ENCODE measurements at regions not wholly inside any gene's neighbourhood (a gene's known extent, or its start where the extent isn't known, plus 50 kb on each side); places are given as distances from the start of the nearest gene placed in this dataset.

DNA sequence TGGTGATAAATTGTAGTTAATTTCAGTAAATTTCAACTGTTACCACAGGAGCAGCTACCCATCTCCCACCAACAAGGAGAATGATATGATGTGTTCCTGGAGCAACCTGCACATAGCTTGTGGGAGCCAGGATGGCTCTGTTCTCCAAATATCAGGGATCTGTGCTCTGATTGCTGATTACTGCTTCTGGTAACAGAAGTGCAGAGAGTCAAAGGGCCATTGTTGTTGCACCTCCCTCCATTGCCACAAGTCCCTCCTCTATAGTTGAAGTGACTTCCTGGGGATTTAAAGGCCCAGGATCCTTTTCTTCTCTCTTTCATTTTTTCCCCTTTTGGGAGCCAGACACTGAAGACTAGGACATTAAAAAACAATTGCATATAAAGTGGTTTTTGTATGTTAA is 51.6 kb upstream of the HPDL start:
- TF ChIP-seq MTA2 (IDR thresholded peaks at IDR 0.05; ENCODE audit: low read depth) (no peak), MXI1 (IDR thresholded peaks at IDR 0.05; ENCODE audit: low read depth, low read length) (no peak), ZZZ3 (IDR thresholded peaks at IDR 0.05; ENCODE audit: control insufficient read depth, insufficient read length, low read depth) (no peak), EP300 (IDR thresholded peaks at IDR 0.05; ENCODE audit: borderline replicate concordance in 1 of 2, control insufficient read depth in 1 of 2, low read depth in 2 of 2, low read length in 2 of 2) (no peak), GABPA (IDR thresholded peaks at IDR 0.05; ENCODE audit: low read depth) (no peak), CREB1 (IDR thresholded peaks at IDR 0.05; ENCODE audit: low read depth) (no peak), TCF7 (IDR thresholded peaks at IDR 0.05; ENCODE audit: borderline replicate concordance) (no peak)
- TF ChIP-seq, protein P1, sequence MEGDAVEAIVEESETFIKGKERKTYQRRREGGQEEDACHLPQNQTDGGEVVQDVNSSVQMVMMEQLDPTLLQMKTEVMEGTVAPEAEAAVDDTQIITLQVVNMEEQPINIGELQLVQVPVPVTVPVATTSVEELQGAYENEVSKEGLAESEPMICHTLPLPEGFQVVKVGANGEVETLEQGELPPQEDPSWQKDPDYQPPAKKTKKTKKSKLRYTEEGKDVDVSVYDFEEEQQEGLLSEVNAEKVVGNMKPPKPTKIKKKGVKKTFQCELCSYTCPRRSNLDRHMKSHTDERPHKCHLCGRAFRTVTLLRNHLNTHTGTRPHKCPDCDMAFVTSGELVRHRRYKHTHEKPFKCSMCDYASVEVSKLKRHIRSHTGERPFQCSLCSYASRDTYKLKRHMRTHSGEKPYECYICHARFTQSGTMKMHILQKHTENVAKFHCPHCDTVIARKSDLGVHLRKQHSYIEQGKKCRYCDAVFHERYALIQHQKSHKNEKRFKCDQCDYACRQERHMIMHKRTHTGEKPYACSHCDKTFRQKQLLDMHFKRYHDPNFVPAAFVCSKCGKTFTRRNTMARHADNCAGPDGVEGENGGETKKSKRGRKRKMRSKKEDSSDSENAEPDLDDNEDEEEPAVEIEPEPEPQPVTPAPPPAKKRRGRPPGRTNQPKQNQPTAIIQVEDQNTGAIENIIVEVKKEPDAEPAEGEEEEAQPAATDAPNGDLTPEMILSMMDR (IDR thresholded peaks at IDR 0.05 in 2 of 3, conservative IDR thresholded peaks at IDR 0.05 in 1 of 3; ENCODE audit: control insufficient read depth in 2 of 3, extremely low read depth in 1 of 3, insufficient read depth in 1 of 3, low read depth in 3 of 3, low read length in 3 of 3) = no peak
- TF ChIP-seq, protein P2, sequence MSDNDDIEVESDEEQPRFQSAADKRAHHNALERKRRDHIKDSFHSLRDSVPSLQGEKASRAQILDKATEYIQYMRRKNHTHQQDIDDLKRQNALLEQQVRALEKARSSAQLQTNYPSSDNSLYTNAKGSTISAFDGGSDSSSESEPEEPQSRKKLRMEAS (IDR thresholded peaks at IDR 0.05; ENCODE audit: low read depth, low read length) = no peak
